Lower leg skin (tissue), 3 donors: ENCODE measurements at regions not wholly inside any gene's neighbourhood (a gene's known extent, or its start where the extent isn't known, plus 50 kb on each side); places are given as distances from the start of the nearest gene placed in this dataset.

ENCODE experiments used
- POLR2A ChIP-seq, 2 donors: fragments of 450-650 bp; IDR thresholded peaks; one replicate each; pipeline ENCODE4 v1.6.1; 2016 to 2017; ENCODE audit warnings: antibody characterized with exemption in 2 of 2, mild to moderate bottlenecking in 1 of 2, moderate library complexity in 1 of 2
- TF ChIP-seq, protein P1 (sequence below), 3 donors: fragments of 450-650 bp; IDR thresholded peaks; one replicate each; pipeline ENCODE4 v1.5.1; 2016; ENCODE audit warnings: antibody characterized with exemption in 3 of 3, mild to moderate bottlenecking in 3 of 3, moderate library complexity in 2 of 3

DNA sequence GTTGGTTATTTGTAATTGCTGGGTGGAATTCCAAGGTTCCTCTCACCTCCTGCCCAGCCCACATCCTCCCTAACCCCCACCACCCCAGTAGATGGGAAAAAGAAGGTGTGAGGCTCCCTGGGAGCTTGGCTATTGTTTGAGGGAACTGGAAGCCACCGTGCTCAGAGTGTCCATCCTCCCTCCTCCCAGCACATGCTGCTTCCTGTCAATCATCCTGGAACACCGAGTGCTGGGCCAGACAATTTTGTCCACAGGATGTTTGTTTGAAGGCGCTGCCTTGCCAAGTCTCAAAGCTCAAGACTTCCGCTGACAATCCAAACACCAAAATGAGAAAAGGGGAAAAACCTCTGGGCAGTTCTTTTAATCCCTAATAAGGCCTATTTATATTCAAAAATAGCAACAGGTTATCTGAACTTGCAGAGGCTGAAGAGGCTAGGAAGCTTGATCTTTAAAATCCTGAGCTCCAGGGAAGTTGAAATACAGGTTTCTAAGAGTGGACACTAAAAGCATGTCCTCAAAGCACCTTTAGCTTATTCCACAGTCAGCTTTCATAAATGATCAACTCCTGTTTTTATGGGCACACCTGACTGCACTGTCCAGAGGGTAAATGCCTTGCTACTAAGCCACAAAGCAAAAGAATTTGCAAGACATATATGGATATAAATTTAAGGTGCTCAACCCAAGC lies 286.7 kb downstream of the NFIB start:
- TF ChIP-seq, protein P1, sequence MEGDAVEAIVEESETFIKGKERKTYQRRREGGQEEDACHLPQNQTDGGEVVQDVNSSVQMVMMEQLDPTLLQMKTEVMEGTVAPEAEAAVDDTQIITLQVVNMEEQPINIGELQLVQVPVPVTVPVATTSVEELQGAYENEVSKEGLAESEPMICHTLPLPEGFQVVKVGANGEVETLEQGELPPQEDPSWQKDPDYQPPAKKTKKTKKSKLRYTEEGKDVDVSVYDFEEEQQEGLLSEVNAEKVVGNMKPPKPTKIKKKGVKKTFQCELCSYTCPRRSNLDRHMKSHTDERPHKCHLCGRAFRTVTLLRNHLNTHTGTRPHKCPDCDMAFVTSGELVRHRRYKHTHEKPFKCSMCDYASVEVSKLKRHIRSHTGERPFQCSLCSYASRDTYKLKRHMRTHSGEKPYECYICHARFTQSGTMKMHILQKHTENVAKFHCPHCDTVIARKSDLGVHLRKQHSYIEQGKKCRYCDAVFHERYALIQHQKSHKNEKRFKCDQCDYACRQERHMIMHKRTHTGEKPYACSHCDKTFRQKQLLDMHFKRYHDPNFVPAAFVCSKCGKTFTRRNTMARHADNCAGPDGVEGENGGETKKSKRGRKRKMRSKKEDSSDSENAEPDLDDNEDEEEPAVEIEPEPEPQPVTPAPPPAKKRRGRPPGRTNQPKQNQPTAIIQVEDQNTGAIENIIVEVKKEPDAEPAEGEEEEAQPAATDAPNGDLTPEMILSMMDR (IDR thresholded peaks at IDR 0.05): no peak
- TF ChIP-seq POLR2A (IDR thresholded peaks at IDR 0.05): no peak
